HG03442 (cell line): ENCODE measurements at regions not wholly inside any gene's neighbourhood (a gene's known extent, or its start where the extent isn't known, plus 50 kb on each side); places are given as distances from the start of the nearest gene placed in this dataset.
"Not testable (repeated sequence)": the region's sequence is repeated elsewhere in the genome, so short reads cannot be mapped to it uniquely, and the experiment has no call there.

ENCODE experiments used
- ATAC-seq: cut with Tn5 transposase; IDR thresholded peaks from one replicate; pipeline ENCODE4 v1.9.1; 2021; ENCODE audit warnings: mild to moderate bottlenecking, moderate library complexity; ENCODE audit not compliant: unreplicated experiment

- no peak for ATAC-seq
Measured at GRCh38 chr5:62790348-62790747, 211.7 kb downstream of the LRRC70 start.

GRCh38 chr5:62786099-62786498, 207.5 kb downstream of the LRRC70 start:
- ATAC-seq: no peak

- ATAC-seq: no peak
Measured at GRCh38 chr5:62785588-62785987, 207.0 kb downstream of the LRRC70 start.

- peak; percentile 49 for ATAC-seq
Measured at GRCh38 chr5:62783374-62784057, 204.9 kb downstream of the LRRC70 start.

- ATAC-seq: no peak
Measured at GRCh38 chr5:62780888-62781287, 202.3 kb downstream of the LRRC70 start.

GRCh38 chr5:62780230-62780629, 201.6 kb downstream of the LRRC70 start:
- no peak for ATAC-seq

- ATAC-seq: peak; percentile 48
Measured at GRCh38 chr5:62779010-62779422, 200.4 kb downstream of the LRRC70 start.

- peak; percentile 15 for ATAC-seq
Measured at GRCh38 chr5:62778316-62779009, 199.8 kb downstream of the LRRC70 start.

- not testable (repeated sequence) for ATAC-seq
Measured at GRCh38 chr5:62777081-62777480, 198.5 kb downstream of the LRRC70 start.

- ATAC-seq: not testable (repeated sequence)
Measured at GRCh38 chr5:62776592-62776991, 198.0 kb downstream of the LRRC70 start.

- ATAC-seq: no peak
Measured at GRCh38 chr5:62773460-62773859, 194.8 kb downstream of the LRRC70 start.

- ATAC-seq: no peak
Measured at GRCh38 chr5:62771341-62771740, 192.7 kb downstream of the LRRC70 start.

GRCh38 chr5:62767650-62768049, 189.0 kb downstream of the LRRC70 start:
- ATAC-seq: no peak

GRCh38 chr5:62767077-62767476, 188.5 kb downstream of the LRRC70 start:
- ATAC-seq: no peak

- ATAC-seq: no peak
Measured at GRCh38 chr5:62762503-62762902, 183.9 kb downstream of the LRRC70 start.

- ATAC-seq: not testable (repeated sequence)
Measured at GRCh38 chr5:62757686-62758085, 179.1 kb downstream of the LRRC70 start.

GRCh38 chr5:62752998-62753367, 174.4 kb downstream of the LRRC70 start:
- not testable (repeated sequence) for ATAC-seq

GRCh38 chr5:62752056-62752997, 173.7 kb downstream of the LRRC70 start:
- not testable (repeated sequence) for ATAC-seq

- no peak for ATAC-seq
Measured at GRCh38 chr5:62742207-62742606, 163.6 kb downstream of the LRRC70 start.

GRCh38 chr5:62741761-62742160, 163.1 kb downstream of the LRRC70 start:
- no peak for ATAC-seq

- ATAC-seq: no peak
Measured at GRCh38 chr5:62737766-62738165, 159.1 kb downstream of the LRRC70 start.
